ENCODE measurements at regions not wholly inside any gene's neighbourhood (a gene's known extent, or its start where the extent isn't known, plus 50 kb on each side); places are given as distances from the start of the nearest gene placed in this dataset.
"Not testable (repeated sequence)": the region's sequence is repeated elsewhere in the genome, so short reads cannot be mapped to it uniquely, and the experiment has no call there.

GRCh38 chr2:215861607-215862350 is 151.6 kb downstream of the MREG start:
- intact Hi-C loops (cut with DNase I) = no loop called here
- Histone ChIP-seq H3K9me3 (ENCODE audit: control insufficient read depth, low read length) (no peaks in the 10 kb centered on the region), H3K27me3 (ENCODE audit: control insufficient read depth, insufficient read depth) (no peaks in the 10 kb centered on the region), H3K27ac (ENCODE audit: low read length) (no peak overlapping the region), H3K4me3 (ENCODE audit: low read length) (no peak overlapping the region), H3K4me1 (ENCODE audit: control insufficient read depth, insufficient read depth, low read length) (no peaks in the 10 kb centered on the region)
- ATAC-seq = no peak
- 81% methylated on average over 5 of the region's 5 CpGs for WGBS
- no peak for DNase-seq

- Histone ChIP-seq H3K27me3 (ENCODE audit: control insufficient read depth, insufficient read depth) (no peaks in the 10 kb centered on the region), H3K4me3 (ENCODE audit: low read length) (no peak overlapping the region), H3K4me1 (ENCODE audit: control insufficient read depth, insufficient read depth, low read length) (no peaks in the 10 kb centered on the region), H3K27ac (ENCODE audit: low read length) (no peak overlapping the region), H3K9me3 (ENCODE audit: control insufficient read depth, low read length) (no peaks in the 10 kb centered on the region)
- DNase-seq = no peak
- 69% methylated on average over 2 of the region's 2 CpGs for WGBS
- intact Hi-C loops (cut with DNase I) = no loop called here
- no peak for ATAC-seq
Observed at GRCh38 chr2:215856080-215856479, 157.3 kb downstream of the MREG start.

- DNase-seq; H3K4me3 ChIP-seq (ENCODE audit: low read length); H3K27ac ChIP-seq (ENCODE audit: low read length); H3K4me1 ChIP-seq (ENCODE audit: control insufficient read depth, insufficient read depth, low read length); intact Hi-C loops (cut with DNase I); ATAC-seq; H3K9me3 ChIP-seq (ENCODE audit: control insufficient read depth, low read length); H3K27me3 ChIP-seq (ENCODE audit: control insufficient read depth, insufficient read depth): not testable (repeated sequence)
- 57% methylated on average over 1 of the region's 1 CpG for WGBS
Observed at GRCh38 chr2:215855308-215855707, 158.0 kb downstream of the MREG start.

- Histone ChIP-seq H3K27me3 (ENCODE audit: control insufficient read depth, insufficient read depth) (no peaks in the 10 kb centered on the region), H3K4me3 (ENCODE audit: low read length) (no peak overlapping the region), H3K9me3 (ENCODE audit: control insufficient read depth, low read length) (no peaks in the 10 kb centered on the region), H3K4me1 (ENCODE audit: control insufficient read depth, insufficient read depth, low read length) (no peaks in the 10 kb centered on the region), H3K27ac (ENCODE audit: low read length) (no peak overlapping the region)
- WGBS = 52% methylated on average over 2 of the region's 2 CpGs
- no peak for ATAC-seq
- intact Hi-C loops (cut with DNase I) = no loop called here
- DNase-seq = no peak
Observed at GRCh38 chr2:215854008-215854407, 159.3 kb downstream of the MREG start.

GRCh38 chr2:215851696-215852095 is 161.7 kb downstream of the MREG start:
- Histone ChIP-seq H3K9me3 (ENCODE audit: control insufficient read depth, low read length) (no peaks in the 10 kb centered on the region), H3K4me3 (ENCODE audit: low read length) (no peak overlapping the region), H3K27me3 (ENCODE audit: control insufficient read depth, insufficient read depth) (no peaks in the 10 kb centered on the region), H3K4me1 (ENCODE audit: control insufficient read depth, insufficient read depth, low read length) (no peaks in the 10 kb centered on the region), H3K27ac (ENCODE audit: low read length) (no peak overlapping the region)
- DNase-seq (no peak), ATAC-seq (no peak)
- intact Hi-C loops (cut with DNase I) = no loop called here

- Histone ChIP-seq H3K27me3 (ENCODE audit: control insufficient read depth, insufficient read depth) (no peaks in the 10 kb centered on the region), H3K4me1 (ENCODE audit: control insufficient read depth, insufficient read depth, low read length) (no peaks in the 10 kb centered on the region), H3K27ac (ENCODE audit: low read length) (peak overlapping the region; percentile 57), H3K4me3 (ENCODE audit: low read length) (no peak overlapping the region), H3K9me3 (ENCODE audit: control insufficient read depth, low read length) (no peaks in the 10 kb centered on the region)
- WGBS = 46% methylated on average over 2 of the region's 2 CpGs
- intact Hi-C loops (cut with DNase I) = no loop called here
- no peak for DNase-seq
- peak in 1 of 2 donors; percentile 11 for ATAC-seq
Observed at GRCh38 chr2:215851082-215851481, 162.3 kb downstream of the MREG start.

- Histone ChIP-seq H3K4me1 (ENCODE audit: control insufficient read depth, insufficient read depth, low read length) (no peaks in the 10 kb centered on the region), H3K27me3 (ENCODE audit: control insufficient read depth, insufficient read depth) (no peaks in the 10 kb centered on the region), H3K27ac (ENCODE audit: low read length) (peak overlapping the region; percentile 77), H3K9me3 (ENCODE audit: control insufficient read depth, low read length) (no peaks in the 10 kb centered on the region), H3K4me3 (ENCODE audit: low read length) (no peak overlapping the region)
- 69% methylated on average over 4 of the region's 4 CpGs for WGBS
- intact Hi-C loops (cut with DNase I) = no loop called here
- ATAC-seq (peak in 1 of 2 donors; percentile 56), DNase-seq (no peak)
Observed at GRCh38 chr2:215850380-215850779, 163.0 kb downstream of the MREG start.

GRCh38 chr2:215849771-215850170 is 163.6 kb downstream of the MREG start:
- ATAC-seq = peak in 1 of 2 donors; percentile 31
- Histone ChIP-seq H3K4me3 (ENCODE audit: low read length) (no peak overlapping the region), H3K4me1 (ENCODE audit: control insufficient read depth, insufficient read depth, low read length) (no peaks in the 10 kb centered on the region), H3K27ac (ENCODE audit: low read length) (no peak overlapping the region), H3K9me3 (ENCODE audit: control insufficient read depth, low read length) (no peaks in the 10 kb centered on the region), H3K27me3 (ENCODE audit: control insufficient read depth, insufficient read depth) (no peaks in the 10 kb centered on the region)
- intact Hi-C loops (cut with DNase I) = no loop called here
- WGBS = 58% methylated on average over 6 of the region's 6 CpGs
- no peak for DNase-seq

- Histone ChIP-seq H3K9me3 (ENCODE audit: control insufficient read depth, low read length) (no peaks in the 10 kb centered on the region), H3K4me3 (ENCODE audit: low read length) (no peak overlapping the region), H3K27ac (ENCODE audit: low read length) (no peak overlapping the region), H3K27me3 (ENCODE audit: control insufficient read depth, insufficient read depth) (no peaks in the 10 kb centered on the region), H3K4me1 (ENCODE audit: control insufficient read depth, insufficient read depth, low read length) (no peaks in the 10 kb centered on the region)
- intact Hi-C loops (cut with DNase I) = no loop called here
- WGBS = 87% methylated on average over 2 of the region's 2 CpGs
- no peak for ATAC-seq
- DNase-seq = no peak
Observed at GRCh38 chr2:215848698-215849097, 164.7 kb downstream of the MREG start.

- Histone ChIP-seq H3K9me3 (ENCODE audit: control insufficient read depth, low read length) (no peaks in the 10 kb centered on the region), H3K4me1 (ENCODE audit: control insufficient read depth, insufficient read depth, low read length) (no peaks in the 10 kb centered on the region), H3K27ac (ENCODE audit: low read length) (no peak overlapping the region), H3K4me3 (ENCODE audit: low read length) (no peak overlapping the region), H3K27me3 (ENCODE audit: control insufficient read depth, insufficient read depth) (no peaks in the 10 kb centered on the region)
- intact Hi-C loops (cut with DNase I) = no loop called here
- DNase-seq = no peak
- ATAC-seq = no peak
- 69% methylated on average over 3 of the region's 3 CpGs for WGBS
Observed at GRCh38 chr2:215848146-215848545, 165.2 kb downstream of the MREG start.

- Histone ChIP-seq H3K27me3 (ENCODE audit: control insufficient read depth, insufficient read depth) (no peaks in the 10 kb centered on the region), H3K4me1 (ENCODE audit: control insufficient read depth, insufficient read depth, low read length) (no peaks in the 10 kb centered on the region), H3K27ac (ENCODE audit: low read length) (no peak overlapping the region), H3K4me3 (ENCODE audit: low read length) (no peak overlapping the region), H3K9me3 (ENCODE audit: control insufficient read depth, low read length) (no peaks in the 10 kb centered on the region)
- ATAC-seq (no peak), DNase-seq (no peak)
- intact Hi-C loops (cut with DNase I) = no loop called here
- 86% methylated on average over 6 of the region's 6 CpGs for WGBS
Observed at GRCh38 chr2:215847718-215848117, 165.6 kb downstream of the MREG start.

- WGBS = 72% methylated on average over 3 of the region's 3 CpGs
Observed at GRCh38 chr2:215847056-215847455, 166.3 kb downstream of the MREG start.

More at GRCh38 chr2:215847056-215847455, 166.3 kb downstream of the MREG start:
- Histone ChIP-seq H3K27me3 (ENCODE audit: control insufficient read depth, insufficient read depth) (no peaks in the 10 kb centered on the region), H3K9me3 (ENCODE audit: control insufficient read depth, low read length) (no peaks in the 10 kb centered on the region), H3K4me3 (ENCODE audit: low read length) (no peak overlapping the region), H3K27ac (ENCODE audit: low read length) (no peak overlapping the region), H3K4me1 (ENCODE audit: control insufficient read depth, insufficient read depth, low read length) (no peaks in the 10 kb centered on the region)
- intact Hi-C loops (cut with DNase I) = no loop called here
- DNase-seq (peak in 1 of 3 donors; percentile 54), ATAC-seq (peak; percentile 30 to 56)
